GM21526 (cell line): ENCODE measurements at regions not wholly inside any gene's neighbourhood (a gene's known extent, or its start where the extent isn't known, plus 50 kb on each side); places are given as distances from the start of the nearest gene placed in this dataset.
"Not testable (repeated sequence)": the region's sequence is repeated elsewhere in the genome, so short reads cannot be mapped to it uniquely, and the experiment has no call there.

Experiments used
- ATAC-seq: cut with Tn5 transposase; IDR thresholded peaks from one replicate; pipeline ENCODE4 v1.9.1; 2021; ENCODE audit warnings: moderate library complexity; ENCODE audit not compliant: unreplicated experiment, low FRiP score

DNA sequence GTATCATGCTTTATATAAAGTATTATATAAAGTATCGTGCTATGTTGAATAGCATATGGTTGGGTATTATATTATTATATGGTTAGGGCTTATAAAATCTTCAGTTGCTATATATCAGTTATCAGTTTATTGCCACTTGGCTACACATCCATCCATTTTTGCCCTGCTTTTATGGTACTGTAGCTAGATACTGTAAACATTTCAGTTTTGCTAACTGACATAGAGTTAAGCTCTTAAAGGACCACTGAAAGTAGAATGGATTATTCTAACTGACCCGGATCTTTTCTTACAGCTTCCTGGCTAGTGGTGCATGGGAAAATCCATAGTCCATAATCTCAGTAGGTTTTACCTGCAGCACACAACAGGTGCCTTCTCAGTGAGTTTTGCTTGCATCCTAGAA, 405.3 kb upstream of the LUZP2 start:
- no peak for ATAC-seq

GRCh38 chr11:24093375-24093774, 403.5 kb upstream of the LUZP2 start:
- ATAC-seq = no peak

DNA sequence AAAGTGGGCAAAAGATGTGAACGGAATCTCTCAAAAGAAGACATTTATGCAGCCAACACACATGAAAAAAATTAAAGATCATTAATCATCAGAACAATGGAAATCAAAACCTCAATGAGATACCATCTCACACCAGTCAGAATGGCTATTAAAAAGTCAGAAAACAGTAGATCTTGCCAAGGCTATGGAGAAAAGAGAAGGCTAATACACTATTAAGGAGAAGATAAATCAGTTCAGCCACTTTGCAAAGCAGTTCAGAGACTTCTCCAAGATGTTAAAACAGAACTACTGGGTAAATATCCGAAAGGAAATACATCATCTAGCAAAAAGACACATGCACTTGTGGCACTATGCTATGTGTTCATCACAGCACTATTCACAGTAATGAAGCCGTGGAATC, 388.2 kb upstream of the LUZP2 start:
- no peak for ATAC-seq

- ATAC-seq = no peak
These were observed 374.6 kb upstream of the LUZP2 start for GRCh38 chr11:24122291-24122690.

GRCh38 chr11:24124876-24125275, 372.0 kb upstream of the LUZP2 start:
- ATAC-seq = no peak

GRCh38 chr11:24131698-24132097, 365.2 kb upstream of the LUZP2 start:
- ATAC-seq = no peak

- ATAC-seq = no peak
These were observed 364.4 kb upstream of the LUZP2 start for GRCh38 chr11:24132471-24132870.

GRCh38 chr11:24134879-24135589, 361.8 kb upstream of the LUZP2 start:
- no peak for ATAC-seq

GRCh38 chr11:24142062-24142461, 354.8 kb upstream of the LUZP2 start:
- no peak for ATAC-seq

DNA sequence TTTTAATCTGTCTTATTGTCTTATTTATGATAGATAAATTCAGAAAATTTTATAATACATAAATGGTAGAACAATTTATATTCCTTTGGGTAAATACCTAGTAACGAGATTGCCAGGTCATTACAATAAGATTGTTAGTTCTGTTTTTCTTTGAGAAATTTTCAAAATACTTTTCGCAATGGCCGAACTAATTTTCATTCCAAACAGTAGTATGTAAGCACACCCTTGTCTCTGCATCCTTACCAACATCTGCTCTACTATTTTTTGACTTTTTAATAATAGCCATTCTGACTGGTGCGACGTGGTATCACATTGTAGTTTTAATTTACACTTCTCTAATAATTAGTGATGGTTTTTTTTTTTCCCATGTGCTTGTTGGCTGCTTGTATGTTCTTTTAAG, 351.4 kb upstream of the LUZP2 start:
- ATAC-seq = no peak

- ATAC-seq = no peak
These were observed 343.5 kb upstream of the LUZP2 start for GRCh38 chr11:24153337-24153736.

- ATAC-seq = no peak
These were observed 341.1 kb upstream of the LUZP2 start for GRCh38 chr11:24155792-24156191.

GRCh38 chr11:24157316-24157715, 339.5 kb upstream of the LUZP2 start:
- no peak for ATAC-seq

- no peak for ATAC-seq
These were observed 335.3 kb upstream of the LUZP2 start for GRCh38 chr11:24161587-24161986.

DNA sequence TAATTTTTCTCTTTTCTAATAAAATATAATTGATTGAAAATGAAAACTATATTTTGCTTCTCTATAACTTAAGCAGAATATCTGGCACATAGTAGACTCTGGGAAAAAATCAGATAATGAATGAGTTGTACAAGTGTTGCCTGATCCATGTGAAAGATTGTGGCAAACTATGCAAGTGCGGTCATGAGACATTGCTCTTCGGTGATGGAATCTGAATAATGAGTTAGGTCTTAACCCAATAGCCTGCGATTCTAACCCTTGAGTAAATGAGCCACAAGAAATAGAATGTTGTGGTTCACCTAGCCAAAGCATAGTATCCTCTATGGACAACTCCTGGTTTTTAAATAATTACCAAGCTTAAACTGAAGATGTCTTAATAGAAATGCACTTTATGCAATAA, 333.7 kb upstream of the LUZP2 start:
- no peak for ATAC-seq

DNA sequence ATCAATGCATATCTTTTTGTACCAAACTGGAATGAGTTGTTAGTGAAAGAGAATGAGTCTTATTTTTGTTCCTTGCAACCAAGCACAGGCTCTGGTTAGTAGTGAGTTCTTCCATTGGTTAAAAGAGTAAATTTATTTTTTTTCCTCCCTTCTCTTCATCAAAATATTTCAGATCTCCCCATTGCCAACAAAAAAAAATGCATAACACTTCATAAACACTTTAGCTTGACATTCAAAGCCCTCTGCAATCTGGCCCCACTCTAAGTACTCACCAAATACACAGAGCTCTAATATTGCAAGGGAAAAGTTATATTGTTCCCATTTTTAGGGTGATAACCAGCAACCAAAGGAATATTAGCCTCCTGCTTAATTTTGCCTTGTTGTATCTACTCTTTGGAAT, 333.0 kb upstream of the LUZP2 start:
- ATAC-seq = no peak

DNA sequence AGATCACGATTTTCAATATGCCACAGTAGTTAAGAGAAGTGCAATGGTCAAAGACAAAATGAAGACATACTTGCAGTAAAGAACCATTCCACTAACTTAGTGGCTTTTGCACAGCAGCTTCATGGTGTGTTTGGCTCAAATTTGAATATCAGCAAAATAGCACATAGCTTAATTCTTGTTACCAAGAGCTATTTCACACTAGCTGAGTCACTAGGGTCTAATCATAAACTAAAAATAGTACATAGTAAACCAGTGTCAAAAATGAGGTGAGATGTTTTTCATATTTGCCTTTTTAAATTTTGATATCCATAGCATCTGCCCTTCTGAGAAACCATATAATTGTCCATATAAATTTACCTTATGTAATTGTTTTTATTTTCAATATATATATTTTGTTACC, 325.0 kb upstream of the LUZP2 start:
- ATAC-seq = no peak

DNA sequence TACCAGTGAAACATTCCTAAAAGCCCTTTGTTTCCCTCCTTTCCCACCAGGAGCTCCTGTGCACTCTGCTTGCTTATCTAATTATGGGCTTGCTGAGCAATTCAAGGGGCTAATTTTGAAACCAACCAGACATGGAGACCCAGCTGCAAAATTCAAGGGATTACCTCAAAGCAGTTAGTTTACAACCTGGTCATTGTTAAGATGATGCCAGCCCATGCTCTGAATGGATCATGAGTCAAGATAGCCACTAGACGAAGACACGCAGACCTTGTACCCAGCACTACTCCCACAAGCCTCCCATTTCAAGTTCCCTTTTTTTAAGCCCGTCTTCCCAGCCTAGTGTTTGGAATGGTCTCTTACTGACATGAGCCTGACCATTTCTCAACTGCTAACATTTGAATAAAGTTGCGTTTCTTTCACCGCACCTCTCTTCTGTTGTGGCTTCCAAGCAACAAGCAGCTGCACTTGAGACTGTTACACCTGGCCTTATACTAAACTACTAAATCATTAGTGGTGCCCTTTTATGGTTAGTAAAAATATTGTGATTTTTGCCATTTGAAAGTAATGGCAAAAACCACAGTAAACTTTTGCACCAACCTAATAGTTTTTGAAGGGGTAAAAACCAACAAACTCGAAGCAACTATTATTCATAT, 315.3 kb upstream of the LUZP2 start:
- ATAC-seq = no peak

DNA sequence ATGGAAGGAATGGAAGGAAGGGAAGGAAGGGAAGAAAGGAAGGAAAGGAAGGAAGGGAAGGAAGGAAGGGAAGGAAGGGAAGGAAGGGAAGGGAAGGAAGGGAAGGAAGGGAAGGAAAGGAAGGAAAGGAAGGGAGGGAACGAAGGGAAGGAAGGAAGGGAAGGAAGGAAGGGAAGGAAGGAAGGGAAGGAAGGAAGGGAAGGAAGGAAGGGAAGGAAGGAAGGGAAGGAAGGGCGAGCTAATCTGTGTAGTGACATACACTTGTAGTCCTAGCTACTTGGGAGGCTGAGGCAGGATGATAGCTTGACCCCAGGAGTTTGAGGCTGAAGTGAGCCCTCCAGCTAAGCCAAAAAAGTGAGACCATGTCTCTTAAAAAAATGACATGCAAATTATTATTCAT, 311.3 kb upstream of the LUZP2 start:
- not testable (repeated sequence) for ATAC-seq

GRCh38 chr11:24196733-24197132, 300.1 kb upstream of the LUZP2 start:
- no peak for ATAC-seq

- ATAC-seq = no peak
These were observed 298.4 kb upstream of the LUZP2 start for GRCh38 chr11:24198481-24198880.

DNA sequence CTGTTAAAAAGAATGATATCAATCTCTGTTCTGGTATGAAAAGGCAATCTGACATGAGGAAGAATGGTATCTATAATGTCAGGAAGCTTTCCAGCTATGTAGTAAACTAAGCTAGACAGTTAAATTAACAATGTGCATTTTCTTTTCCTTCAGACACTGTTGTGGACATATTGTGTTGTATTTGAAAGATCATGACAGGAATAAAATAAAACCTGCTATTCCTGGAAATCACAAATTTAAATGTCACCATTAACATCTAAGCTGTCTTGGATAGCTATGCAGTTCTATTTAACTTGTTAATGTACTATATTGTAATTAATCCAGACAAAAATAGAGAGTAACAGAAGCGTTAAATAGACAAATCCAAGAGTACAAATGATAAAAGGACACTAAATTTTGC, 297.4 kb upstream of the LUZP2 start:
- ATAC-seq = no peak
